Stimulated activated naive CD4-positive, alpha-beta T cell (primary cell): ENCODE measurements at regions not wholly inside any gene's neighbourhood (a gene's known extent, or its start where the extent isn't known, plus 50 kb on each side); places are given as distances from the start of the nearest gene placed in this dataset.
A peak's percentile ranks its signal among the peaks of the same experiment; 100 is the strongest.
"Not testable (repeated sequence)": the region's sequence is repeated elsewhere in the genome, so short reads cannot be mapped to it uniquely, and the experiment has no call there.

ENCODE experiments used
- DNase-seq, 6 experiments: peaks; one replicate each; lab custom pipeline; 2025; lab: John Stamatoyannopoulos, UW

GRCh38 chr18:14460364-14460763 is 83.0 kb downstream of the POTEC start:
- not testable (repeated sequence) for DNase-seq

DNA sequence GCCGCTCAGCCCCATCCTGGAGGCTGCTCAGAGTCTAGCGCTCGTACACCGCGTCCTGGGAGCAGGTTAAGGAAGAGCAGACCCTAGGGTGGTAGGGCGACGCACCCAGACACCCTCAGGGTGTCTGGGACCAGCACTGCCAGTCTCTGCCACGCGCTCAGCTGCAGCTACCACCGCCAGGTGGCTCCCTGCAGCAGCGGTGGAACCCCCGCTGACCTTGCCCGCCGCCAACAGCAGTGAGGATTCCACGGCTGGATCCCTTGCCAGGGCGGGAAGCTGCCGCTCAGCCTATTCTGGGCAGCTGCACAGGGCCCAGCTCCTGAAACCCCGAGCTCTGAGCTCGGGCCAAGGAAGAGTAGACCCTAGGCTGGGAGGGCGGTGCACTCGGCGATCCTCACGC is 83.6 kb downstream of the POTEC start:
- DNase-seq: not testable (repeated sequence)

DNA sequence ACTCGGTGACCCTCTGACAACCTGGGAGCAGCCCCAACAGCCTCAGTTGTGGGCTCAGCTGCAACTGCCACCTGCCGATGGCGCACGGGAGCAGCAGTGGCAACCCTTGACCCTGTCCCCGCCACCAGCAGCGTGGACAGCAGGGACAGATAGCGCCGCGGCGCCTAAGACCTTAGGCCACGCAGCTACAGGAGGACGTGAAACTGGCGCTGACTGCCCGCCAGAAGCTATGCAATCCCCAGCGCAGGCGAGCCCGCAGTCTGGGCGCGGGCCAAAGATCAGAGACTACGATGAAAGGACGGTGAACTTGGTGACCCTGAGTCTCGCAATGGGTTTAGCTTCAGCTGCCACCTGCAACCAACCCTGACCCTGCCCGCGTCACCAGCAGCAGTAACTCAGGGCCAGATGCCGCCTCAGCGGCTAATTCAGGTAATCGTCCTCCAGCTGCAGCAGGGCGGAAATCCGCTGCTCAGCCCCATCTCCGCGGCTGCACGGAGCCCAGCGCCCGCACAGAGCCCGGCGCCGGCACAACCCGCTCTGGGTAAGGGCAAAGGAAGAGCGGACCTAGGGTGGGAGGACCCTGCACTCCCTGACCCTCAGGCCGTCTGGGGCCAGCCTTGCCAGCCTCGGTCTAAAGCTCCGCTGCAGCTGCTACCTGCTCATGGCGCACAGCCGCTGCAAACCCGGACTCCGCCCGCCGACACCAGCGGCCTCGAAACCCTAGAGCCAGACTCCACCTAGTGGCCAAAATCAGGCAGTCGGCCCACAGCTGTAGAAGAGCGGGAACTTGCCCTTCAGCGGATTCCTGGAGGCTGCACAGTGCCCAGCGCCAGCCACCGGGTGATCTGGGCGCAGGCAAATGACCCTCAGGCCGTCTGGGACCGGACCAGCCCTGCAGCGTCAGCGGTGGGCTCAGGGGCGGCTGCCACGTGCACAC is 85.1 kb downstream of the POTEC start:
- DNase-seq: peak; percentile 31 to 72 (median 38)

GRCh38 chr18:14450637-14451009 is 92.8 kb downstream of the POTEC start:
- DNase-seq: peak in 3 of 6 experiments; percentile 21 to 42 (median 35)

GRCh38 chr18:14449995-14450636 is 93.3 kb downstream of the POTEC start:
- peak in 4 of 6 experiments; percentile 15 to 28 (median 21) for DNase-seq

GRCh38 chr18:14449062-14449461 is 94.3 kb downstream of the POTEC start:
- not testable (repeated sequence) for DNase-seq

- not testable (repeated sequence) for DNase-seq
These were observed 95.7 kb downstream of the POTEC start for GRCh38 chr18:14447715-14448114.

GRCh38 chr18:14435460-14435859 is 107.9 kb downstream of the POTEC start:
- DNase-seq: not testable (repeated sequence)

GRCh38 chr18:14432371-14432770 is 111.0 kb downstream of the POTEC start:
- not testable (repeated sequence) for DNase-seq

DNA sequence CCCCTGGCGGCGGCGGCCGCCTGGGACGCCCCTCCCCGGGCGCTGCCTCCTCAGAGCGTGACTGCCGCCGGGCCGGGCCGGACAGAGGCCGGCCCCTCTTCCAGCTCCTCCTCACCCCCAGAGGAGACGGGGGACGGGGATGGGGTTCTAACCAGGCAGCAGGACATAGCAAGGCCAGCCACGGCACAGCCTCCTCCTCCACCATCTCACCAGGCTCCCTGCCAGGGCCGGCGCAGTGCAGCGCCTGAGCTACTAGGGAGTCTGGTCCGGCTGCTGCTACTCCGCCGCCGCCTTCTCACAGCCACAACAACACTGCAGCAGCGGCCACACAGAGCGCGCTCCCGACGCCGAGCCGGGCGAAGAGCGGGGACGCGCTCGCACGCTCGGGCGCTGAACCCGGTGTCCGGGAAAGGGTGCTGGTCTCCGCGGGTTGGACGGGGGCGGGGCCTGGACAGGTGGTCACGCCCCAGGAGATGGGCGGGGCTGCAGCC is 112.3 kb downstream of the POTEC start:
- DNase-seq: peak; percentile 4 to 68 (median 36)

DNA sequence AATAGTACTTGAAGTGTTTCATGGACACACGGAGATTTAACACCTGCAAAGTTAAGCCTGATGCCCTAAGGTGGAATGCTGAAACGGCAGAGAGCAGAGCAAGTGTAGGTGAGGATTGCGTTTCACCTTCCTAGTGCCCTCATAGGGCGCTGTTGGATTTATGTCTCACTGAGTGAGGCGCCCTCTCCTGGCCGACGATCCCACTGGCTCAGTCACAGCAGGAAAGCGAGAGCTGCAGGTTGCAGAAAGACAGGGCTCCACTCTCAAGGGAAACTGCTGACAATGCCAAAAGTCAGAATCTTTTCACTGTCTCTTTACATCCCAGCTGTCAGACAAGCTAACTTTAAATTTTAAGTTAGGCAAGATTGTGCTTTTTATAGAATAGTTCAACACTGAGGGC is 127.6 kb downstream of the POTEC start:
- DNase-seq: peak; percentile 3 to 38 (median 14)

GRCh38 chr18:14415399-14415798 is 128.0 kb downstream of the POTEC start:
- DNase-seq: peak in 1 of 6 experiments; percentile 20

DNA sequence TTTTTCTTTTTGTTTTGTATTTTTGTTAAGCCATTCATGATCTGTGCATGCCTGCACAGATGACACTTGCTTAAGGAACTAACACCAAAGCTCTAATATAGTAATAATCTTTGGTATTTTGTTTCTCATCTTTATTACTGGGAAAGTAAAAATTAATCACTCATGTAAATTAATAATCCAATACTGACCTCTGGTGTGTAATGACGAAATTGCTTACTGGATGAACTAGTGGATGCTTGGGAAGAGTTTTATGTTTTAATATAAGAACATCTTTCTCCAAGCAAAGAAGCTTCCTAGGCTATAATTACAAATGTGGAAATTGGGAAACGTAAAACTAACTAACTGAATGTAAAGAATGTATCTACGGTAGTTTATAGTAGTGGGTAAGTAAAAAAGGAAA is 147.9 kb downstream of the POTEC start:
- DNase-seq: peak in 1 of 6 experiments; percentile 14

- not testable (repeated sequence) for DNase-seq
These were observed 149.8 kb downstream of the POTEC start for GRCh38 chr18:14393563-14394103.

- DNase-seq: not testable (repeated sequence)
These were observed 150.8 kb downstream of the POTEC start for GRCh38 chr18:14392604-14393003.

DNA sequence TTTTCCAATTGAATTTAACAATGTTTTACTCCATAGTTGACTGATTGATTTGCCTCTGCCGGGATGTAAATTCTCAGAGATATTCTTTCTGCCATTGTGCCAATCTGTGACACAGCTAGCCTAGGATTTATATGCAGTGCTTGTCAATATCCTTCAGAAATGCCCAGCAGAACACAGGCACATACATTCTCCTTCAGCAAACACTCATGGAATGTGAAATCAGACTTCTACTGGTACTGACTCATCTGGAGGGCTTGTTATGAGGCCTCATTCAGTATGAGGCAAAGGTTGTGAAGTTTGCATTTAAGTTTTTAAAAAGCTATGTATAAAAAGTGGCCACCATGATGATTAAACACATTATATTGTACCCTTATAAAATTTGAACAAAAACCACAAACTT is 158.4 kb downstream of the POTEC start:
- not testable (repeated sequence) for DNase-seq

DNA sequence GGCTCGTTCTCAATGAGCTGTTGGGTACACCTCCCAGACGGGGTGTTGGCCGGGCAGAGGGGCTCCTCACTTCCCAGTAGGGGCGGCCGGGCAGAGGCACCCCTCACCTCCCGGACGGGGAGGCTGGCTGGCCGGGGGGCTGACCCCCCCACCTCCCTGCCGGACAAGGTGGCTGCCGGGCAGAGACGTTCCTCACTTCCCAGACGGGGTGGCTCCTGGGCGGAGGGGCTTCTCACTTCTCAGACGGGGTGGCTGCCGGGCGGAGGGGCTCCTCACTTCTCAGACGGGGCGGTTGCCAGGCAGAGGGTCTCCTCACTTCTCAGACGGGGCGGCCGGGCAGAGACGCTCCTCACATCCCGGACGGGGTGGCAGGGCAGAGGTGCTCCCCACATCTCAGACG is 160.7 kb downstream of the POTEC start:
- DNase-seq: not testable (repeated sequence)

GRCh38 chr18:14379489-14379888 is 163.9 kb downstream of the POTEC start:
- DNase-seq: not testable (repeated sequence)

GRCh38 chr18:14378376-14378775 is 165.0 kb downstream of the POTEC start:
- DNase-seq: not testable (repeated sequence)

- DNase-seq: not testable (repeated sequence)
These were observed 182.1 kb downstream of the POTEC start for GRCh38 chr18:14361346-14361745.

DNA sequence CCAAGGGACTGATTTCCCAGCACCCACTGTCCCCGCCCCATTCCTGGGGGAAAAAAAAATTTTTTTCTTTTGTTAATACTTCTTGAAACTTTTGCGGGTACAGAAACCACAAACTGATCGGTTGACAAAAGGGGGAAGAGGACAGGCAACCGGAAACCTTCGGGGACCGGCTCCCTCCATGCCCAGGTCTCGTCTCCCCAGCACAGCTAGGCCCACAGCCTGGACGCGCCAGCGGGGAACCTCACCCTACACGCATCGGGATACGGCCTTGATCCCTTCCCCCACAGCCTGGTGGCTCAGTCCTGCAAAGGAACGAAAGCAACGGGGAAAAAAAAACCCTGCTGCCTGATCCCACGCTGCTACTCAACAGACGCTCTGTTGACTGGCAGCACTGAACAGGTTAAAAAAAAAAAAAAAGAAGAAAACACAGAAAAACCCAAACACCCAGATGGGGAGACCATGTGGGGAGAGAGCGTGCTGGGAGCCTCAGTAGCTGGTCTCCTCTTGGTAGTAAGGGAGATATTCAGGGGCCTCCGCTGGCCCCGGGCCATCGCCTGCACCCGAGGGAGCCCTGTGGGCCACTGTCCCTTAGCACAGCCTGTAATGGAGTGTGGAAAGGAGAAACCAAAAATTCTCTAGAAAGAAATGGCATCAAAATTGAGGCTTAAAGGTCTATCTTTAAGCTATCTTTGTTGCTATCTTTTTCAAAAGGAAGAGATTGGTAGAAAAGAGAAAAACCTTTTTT is 185.7 kb downstream of the POTEC start:
- DNase-seq: not testable (repeated sequence)

- not testable (repeated sequence) for DNase-seq
These were observed 201.2 kb downstream of the POTEC start for GRCh38 chr18:14342170-14342569.
